Endothelial cell of umbilical vein (primary cell): ENCODE measurements at regions not wholly inside any gene's neighbourhood (a gene's known extent, or its start where the extent isn't known, plus 50 kb on each side); places are given as distances from the start of the nearest gene placed in this dataset.

Experiments
- BruUV-seq: library from RNA; stranded (reverse); fragments of 400-500 nt; replicated peaks from 2 replicates; lab custom pipeline; 2021; lab: Mats Ljungman, UMichigan
- CTCF ChIA-PET: fragments of 300-600, 350-600 bp; sonication (Branson Sonifier 250); formaldehyde crosslinking; loops from one replicate; lab custom pipeline; 2021; ENCODE audit warnings: antibody characterized with exemption, inconsistent platforms; lab: Charles Lee
- POLR2A ChIA-PET: fragments of 300-600, 350-600 bp; sonication (Branson Sonifier 250); formaldehyde crosslinking; loops from one replicate; lab custom pipeline; 2021; ENCODE audit warnings: antibody characterized with exemption, inconsistent platforms; lab: Charles Lee
- DNase-seq: peaks from one replicate; pipeline ENCODE4 v3.0.0-alpha.2; 2011; ENCODE audit warnings: low read depth, low spot score
- FAIRE-seq: peaks from 2 replicates; lab custom pipeline; 2011; peaks lifted over from hg19 to GRCh38; lab: Jason Lieb, UNC
- H2AFZ ChIP-seq: 2 replicates; pipeline ENCODE4 v1.6.0; 2012; ENCODE audit warnings: low read depth, low read length, control low read depth, inconsistent platforms
- H3K27ac ChIP-seq: 2 replicates; pipeline ENCODE4 v1.5.1; 2011; ENCODE audit warnings: low read depth, mild to moderate bottlenecking, control low read depth, low read length, moderate library complexity; ENCODE audit not compliant: insufficient read depth
- H3K27me3 ChIP-seq, 2 experiments: 2 replicates each; pipeline versions ENCODE4 v1.6.0 to v1.6.1; 2011; ENCODE audit warnings: low read length in 2 of 2, mixed read lengths in 1 of 2; ENCODE audit not compliant: control insufficient read depth in 2 of 2, insufficient read depth in 2 of 2
- H3K36me3 ChIP-seq, 2 experiments: 2 replicates in 1 of 2; 3 replicates in 1 of 2; pipeline ENCODE4 v1.5.1; 2011; ENCODE audit warnings: low read length in 2 of 2, mild to moderate bottlenecking in 1 of 2, moderate library complexity in 1 of 2; ENCODE audit not compliant: control insufficient read depth in 2 of 2, insufficient read depth in 2 of 2; ENCODE audit errors: extremely low read depth in 1 of 2
- H3K4me1 ChIP-seq: 3 replicates; pipeline ENCODE4 v1.5.1; 2011; ENCODE audit warnings: mild to moderate bottlenecking, low read length; ENCODE audit not compliant: control insufficient read depth, insufficient read depth; ENCODE audit errors: extremely low read depth
- H3K4me2 ChIP-seq: 2 replicates; pipeline ENCODE4 v1.6.1; 2011; ENCODE audit warnings: low read length, control low read depth, mixed read lengths; ENCODE audit not compliant: insufficient read depth
- H3K4me3 ChIP-seq, 3 experiments: fragments of 200-600 bp in 1 of 3; sonication (generic), shearing (Covaris generic) in 1 of 3; replicated peaks in 1 of 3; 2 replicates each; pipeline ENCODE4 v1.5.1; 2011 to 2016; ENCODE audit warnings: control low read depth in 3 of 3, low read length in 3 of 3, mild to moderate bottlenecking in 2 of 3, inconsistent platforms in 1 of 3, low read depth in 1 of 3, moderate library complexity in 1 of 3; ENCODE audit not compliant: insufficient read depth in 1 of 3
- H3K79me2 ChIP-seq: 2 replicates; pipeline ENCODE4 v1.6.0; 2012; ENCODE audit warnings: low read length, inconsistent platforms; ENCODE audit not compliant: control insufficient read depth, insufficient read depth
- H3K9ac ChIP-seq: replicated peaks from 2 replicates; pipeline ENCODE3; 2011; ENCODE audit warnings: low read length, control low read depth; ENCODE audit not compliant: insufficient read depth; ENCODE audit errors: extremely low read depth
- H3K9me1 ChIP-seq: replicated peaks from 3 replicates; pipeline ENCODE4 v1.6.0; 2011; ENCODE audit warnings: mild to moderate bottlenecking, low read length; ENCODE audit not compliant: control insufficient read depth, insufficient read depth; ENCODE audit errors: extremely low read depth
- H3K9me3 ChIP-seq: replicated peaks from 2 replicates; pipeline ENCODE4 v1.5.1; 2012; ENCODE audit warnings: low read length, inconsistent platforms; ENCODE audit not compliant: control insufficient read depth, insufficient read depth
- H4K20me1 ChIP-seq: replicated peaks from 2 replicates; pipeline ENCODE3; 2011; ENCODE audit warnings: mild to moderate bottlenecking, low read length; ENCODE audit not compliant: control insufficient read depth, insufficient read depth; ENCODE audit errors: extremely low read depth
- EZH2 ChIP-seq: IDR thresholded peaks from 2 replicates; pipeline ENCODE4 v1.6.1; 2012; ENCODE audit warnings: borderline replicate concordance, low read depth, mild to moderate bottlenecking, moderate library complexity, low read length, inconsistent platforms; ENCODE audit not compliant: severe bottlenecking
- FOS ChIP-seq: IDR thresholded peaks from 2 replicates; pipeline ENCODE4 v1.6.1; 2011; ENCODE audit warnings: mild to moderate bottlenecking, low read length, moderate library complexity, borderline replicate concordance; ENCODE audit not compliant: insufficient read depth
- GATA2 ChIP-seq: IDR thresholded peaks from 2 replicates; pipeline ENCODE4 v1.7.0; 2011; ENCODE audit warnings: low read depth, mild to moderate bottlenecking, moderate library complexity, mixed read lengths, low read length; ENCODE audit not compliant: insufficient read length, insufficient read depth
- JUN ChIP-seq: IDR thresholded peaks from 2 replicates; pipeline ENCODE4 v1.6.1; 2011; ENCODE audit warnings: borderline replicate concordance, low read depth; ENCODE audit not compliant: insufficient read length, insufficient read depth
- MYC ChIP-seq: IDR thresholded peaks from one replicate; pipeline ENCODE4 v1.6.1; 2011; ENCODE audit warnings: mild to moderate bottlenecking, low read depth, low read length
- POLR2A ChIP-seq: IDR thresholded peaks from 2 replicates; pipeline ENCODE4 v1.6.1; 2012; ENCODE audit warnings: low read depth, mild to moderate bottlenecking, control low read depth, low read length
- POLR2AphosphoS5 ChIP-seq: IDR thresholded peaks from 2 replicates; pipeline ENCODE4 v1.6.1; 2012; ENCODE audit warnings: low read depth, mild to moderate bottlenecking, control low read depth, low read length, moderate library complexity; ENCODE audit not compliant: insufficient read depth
- dilution Hi-C: fragments of 300-500 bp; cut with MboI; formaldehyde crosslinking; loops from one replicate; pipeline ENCODE4 v1.15.0; 2019; ENCODE audit warnings: low sequenced_read_pairs; ENCODE audit not compliant: extremely low pct_ligation_motif_present
- intact Hi-C: fragments of 100-400 bp; cut with micrococcal nuclease; formaldehyde crosslinking; loops from one replicate; pipeline ENCODE4 v1.10.0; 2022
- TF ChIP-seq, protein P1 (sequence below), 2 donors: IDR thresholded peaks; 1 replicate in 1 of 2; 2 replicates in 1 of 2; pipeline ENCODE4 v1.5.1; 2011; ENCODE audit warnings: low read length in 2 of 2, mild to moderate bottlenecking in 2 of 2, moderate library complexity in 2 of 2, control low read depth in 1 of 2, inconsistent platforms in 1 of 2, low read depth in 1 of 2; ENCODE audit not compliant: insufficient read depth in 1 of 2; ENCODE audit errors: extremely low read depth in 1 of 2
- TF ChIP-seq, protein P2 (sequence below): IDR thresholded peaks from 2 replicates; pipeline ENCODE4 v1.6.1; 2011; ENCODE audit not compliant: insufficient read depth, insufficient read length

DNA sequence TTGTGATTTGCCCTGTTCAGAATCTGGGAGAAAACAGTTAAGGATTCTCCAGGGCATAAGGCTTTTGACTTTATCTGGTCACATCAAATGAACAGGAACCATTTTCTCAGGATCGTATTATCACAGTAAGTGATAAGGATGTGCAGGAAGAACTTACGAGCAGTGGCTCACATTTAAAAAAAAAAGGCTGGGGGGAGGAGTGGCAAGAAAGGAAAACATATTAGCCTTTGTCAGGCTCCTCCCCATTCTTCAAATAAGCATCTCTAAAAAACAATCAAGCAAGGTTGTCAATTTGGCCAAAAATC, 234.3 kb upstream of the TMEM161B start:
- dilution Hi-C loops (no loop called here), intact Hi-C loops (no loop called here)
- H2AFZ ChIP-seq = no peak overlapping the region
- no peaks in the 10 kb centered on the region for H3K9me1 ChIP-seq
- no peaks in the 10 kb centered on the region for H3K27me3 ChIP-seq
- H3K79me2 ChIP-seq = no peaks in the 10 kb centered on the region
- FAIRE-seq = no peak
- DNase-seq = no peak
- H3K9ac ChIP-seq = no peak overlapping the region
- no peaks in the 10 kb centered on the region for H3K36me3 ChIP-seq
- no peak overlapping the region for H3K4me2 ChIP-seq
- POLR2A ChIA-PET = no interaction called here
- H4K20me1 ChIP-seq = no peaks in the 10 kb centered on the region
- H3K9me3 ChIP-seq = no peaks in the 10 kb centered on the region
- H3K27ac ChIP-seq = no peak overlapping the region
- no TSS peak for BruUV-seq
- H3K4me1 ChIP-seq = no peaks in the 10 kb centered on the region
- CTCF ChIA-PET = interaction anchor here (1.1 kb wide), 1 partner anchor 80 kb away, joined by 3 read pairs; no protein-coding TSS in a partner anchor
- H3K4me3 ChIP-seq = no peak overlapping the region
- TF ChIP-seq POLR2A = no peak
- no peak for TF ChIP-seq JUN

DNA sequence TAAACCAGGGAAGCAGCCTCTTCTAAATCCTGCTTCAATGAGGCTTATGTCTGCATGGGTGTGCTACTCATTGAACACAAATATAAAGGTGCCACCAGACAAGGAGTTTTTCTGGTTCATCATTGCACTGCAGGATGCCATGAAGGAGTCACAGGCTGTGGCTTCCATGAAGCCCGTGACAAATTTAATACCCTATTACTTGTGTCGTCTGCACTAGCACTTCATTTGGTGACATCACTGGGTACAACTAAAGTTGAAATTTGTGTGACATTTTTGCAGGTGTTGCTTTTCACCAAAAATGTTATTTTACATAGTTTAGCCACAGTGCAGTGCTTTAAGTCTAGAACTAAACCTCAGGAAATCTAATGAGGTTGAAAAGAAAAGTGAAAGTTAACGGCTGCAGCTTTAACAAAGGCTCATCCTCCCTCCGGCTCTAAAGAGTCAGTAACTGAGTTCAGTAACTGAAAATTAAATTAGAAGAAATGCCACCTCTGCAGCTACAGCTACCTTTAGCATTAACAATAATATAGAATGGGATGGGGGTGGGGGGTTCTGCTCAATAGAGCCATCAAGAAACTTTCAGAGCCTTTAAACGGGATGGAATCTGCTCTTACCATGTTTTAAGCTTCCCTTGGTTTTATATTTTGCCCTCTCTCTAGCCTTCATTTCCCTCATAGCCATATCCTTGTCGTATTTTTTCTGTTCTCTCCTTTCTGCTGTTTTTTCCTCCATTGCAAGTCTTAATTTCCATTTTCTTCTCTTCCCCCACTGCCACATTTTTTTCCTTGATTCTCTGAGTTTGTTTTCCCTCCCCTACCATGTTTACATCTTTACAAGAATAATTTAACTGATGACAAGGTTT, 233.8 kb upstream of the TMEM161B start:
- Histone ChIP-seq H3K79me2 (no peaks in the 10 kb centered on the region), H3K4me1 (no peaks in the 10 kb centered on the region), H3K9me3 (no peaks in the 10 kb centered on the region), H3K4me3 (peak overlapping the region; percentile 3 to 26 (median 17)), H3K27ac (no peak overlapping the region), H3K9me1 (no peaks in the 10 kb centered on the region), H3K27me3 (no peaks in the 10 kb centered on the region), H3K36me3 (no peaks in the 10 kb centered on the region), H2AFZ (no peak overlapping the region), H3K4me2 (peak overlapping the region; percentile 30), H3K9ac (no peak overlapping the region), H4K20me1 (no peaks in the 10 kb centered on the region)
- FAIRE-seq = no peak
- ChIA-PET CTCF (no interaction called here), POLR2A (no interaction called here)
- peak; percentile 18 for DNase-seq
- intact Hi-C loops = no loop called here
- BruUV-seq = no TSS peak
- dilution Hi-C loops = no loop called here
- TF ChIP-seq GATA2 (no peak), JUN (no peak), EZH2 (no peak), FOS (no peak), MYC (no peak), POLR2A (no peak), POLR2AphosphoS5 (no peak)
- TF ChIP-seq, protein P1, sequence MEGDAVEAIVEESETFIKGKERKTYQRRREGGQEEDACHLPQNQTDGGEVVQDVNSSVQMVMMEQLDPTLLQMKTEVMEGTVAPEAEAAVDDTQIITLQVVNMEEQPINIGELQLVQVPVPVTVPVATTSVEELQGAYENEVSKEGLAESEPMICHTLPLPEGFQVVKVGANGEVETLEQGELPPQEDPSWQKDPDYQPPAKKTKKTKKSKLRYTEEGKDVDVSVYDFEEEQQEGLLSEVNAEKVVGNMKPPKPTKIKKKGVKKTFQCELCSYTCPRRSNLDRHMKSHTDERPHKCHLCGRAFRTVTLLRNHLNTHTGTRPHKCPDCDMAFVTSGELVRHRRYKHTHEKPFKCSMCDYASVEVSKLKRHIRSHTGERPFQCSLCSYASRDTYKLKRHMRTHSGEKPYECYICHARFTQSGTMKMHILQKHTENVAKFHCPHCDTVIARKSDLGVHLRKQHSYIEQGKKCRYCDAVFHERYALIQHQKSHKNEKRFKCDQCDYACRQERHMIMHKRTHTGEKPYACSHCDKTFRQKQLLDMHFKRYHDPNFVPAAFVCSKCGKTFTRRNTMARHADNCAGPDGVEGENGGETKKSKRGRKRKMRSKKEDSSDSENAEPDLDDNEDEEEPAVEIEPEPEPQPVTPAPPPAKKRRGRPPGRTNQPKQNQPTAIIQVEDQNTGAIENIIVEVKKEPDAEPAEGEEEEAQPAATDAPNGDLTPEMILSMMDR (IDR thresholded peaks at IDR 0.05; ENCODE audit: extremely low read depth in 1 of 2, insufficient read depth in 1 of 2, low read depth in 1 of 2, low read length in 2 of 2) = no peak
- TF ChIP-seq, protein P2, sequence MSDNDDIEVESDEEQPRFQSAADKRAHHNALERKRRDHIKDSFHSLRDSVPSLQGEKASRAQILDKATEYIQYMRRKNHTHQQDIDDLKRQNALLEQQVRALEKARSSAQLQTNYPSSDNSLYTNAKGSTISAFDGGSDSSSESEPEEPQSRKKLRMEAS = no peak
